ENCODE measurements at regions not wholly inside any gene's neighbourhood (a gene's known extent, or its start where the extent isn't known, plus 50 kb on each side); places are given as distances from the start of the nearest gene placed in this dataset.
"Not testable (repeated sequence)": the region's sequence is repeated elsewhere in the genome, so short reads cannot be mapped to it uniquely, and the experiment has no call there.

DNA sequence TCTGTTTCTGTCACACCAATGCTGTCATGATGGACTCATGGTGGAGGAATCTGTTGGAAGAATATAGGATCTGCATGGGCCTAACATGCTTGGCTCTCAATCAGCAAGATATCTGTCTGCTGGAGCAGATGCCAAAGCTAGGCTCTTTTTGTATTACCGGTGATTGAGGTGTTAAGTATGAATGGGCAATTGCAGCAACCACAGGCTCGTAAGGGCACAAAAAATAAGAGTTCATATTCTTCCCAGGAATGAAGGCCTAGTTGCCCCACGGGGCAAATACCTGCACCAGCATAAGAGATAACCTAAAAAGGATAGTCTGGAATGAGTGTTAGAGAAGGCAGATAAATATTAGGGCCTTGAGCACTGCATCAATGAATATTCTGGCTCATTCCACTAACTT lies 679.5 kb upstream of the COX7C start:
- TF ChIP-seq, protein P1, sequence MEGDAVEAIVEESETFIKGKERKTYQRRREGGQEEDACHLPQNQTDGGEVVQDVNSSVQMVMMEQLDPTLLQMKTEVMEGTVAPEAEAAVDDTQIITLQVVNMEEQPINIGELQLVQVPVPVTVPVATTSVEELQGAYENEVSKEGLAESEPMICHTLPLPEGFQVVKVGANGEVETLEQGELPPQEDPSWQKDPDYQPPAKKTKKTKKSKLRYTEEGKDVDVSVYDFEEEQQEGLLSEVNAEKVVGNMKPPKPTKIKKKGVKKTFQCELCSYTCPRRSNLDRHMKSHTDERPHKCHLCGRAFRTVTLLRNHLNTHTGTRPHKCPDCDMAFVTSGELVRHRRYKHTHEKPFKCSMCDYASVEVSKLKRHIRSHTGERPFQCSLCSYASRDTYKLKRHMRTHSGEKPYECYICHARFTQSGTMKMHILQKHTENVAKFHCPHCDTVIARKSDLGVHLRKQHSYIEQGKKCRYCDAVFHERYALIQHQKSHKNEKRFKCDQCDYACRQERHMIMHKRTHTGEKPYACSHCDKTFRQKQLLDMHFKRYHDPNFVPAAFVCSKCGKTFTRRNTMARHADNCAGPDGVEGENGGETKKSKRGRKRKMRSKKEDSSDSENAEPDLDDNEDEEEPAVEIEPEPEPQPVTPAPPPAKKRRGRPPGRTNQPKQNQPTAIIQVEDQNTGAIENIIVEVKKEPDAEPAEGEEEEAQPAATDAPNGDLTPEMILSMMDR (IDR thresholded peaks at IDR 0.05; ENCODE audit: borderline replicate concordance, control extremely low read depth, extremely low read depth, insufficient read depth, missing control alignments) = no peak
- in situ Hi-C loops (cut with MboI; ENCODE audit: low sequenced_read_pairs, unreplicated experiment) = no loop called here
- DNase-seq (ENCODE audit: low spot score) = no peak

DNA sequence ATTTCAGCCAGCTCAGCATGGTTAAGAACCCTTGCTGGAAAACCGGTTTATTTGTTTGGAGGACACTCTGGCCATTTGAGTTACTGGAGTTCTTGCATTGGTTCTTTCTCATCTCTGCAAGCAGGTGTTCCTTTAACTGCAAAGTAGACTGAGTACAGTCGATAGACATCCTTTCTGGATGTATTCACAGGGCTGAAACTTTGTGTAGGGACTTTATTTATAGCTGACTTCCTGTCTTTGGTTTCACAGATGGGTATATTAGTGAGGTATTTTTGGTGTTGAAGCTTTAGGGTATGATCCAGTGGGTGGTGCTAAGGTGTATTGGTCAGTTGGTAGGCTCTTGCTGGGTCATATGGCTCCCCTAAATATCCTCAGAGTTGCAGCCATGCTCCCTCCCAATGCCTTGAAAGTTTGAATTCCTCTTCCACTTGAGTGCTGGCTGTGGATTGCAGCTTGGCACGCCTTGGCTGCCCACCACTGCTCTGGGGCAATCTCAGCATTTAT lies 666.0 kb upstream of the COX7C start:
- TF ChIP-seq, protein P1 (IDR thresholded peaks at IDR 0.05; ENCODE audit: borderline replicate concordance, control extremely low read depth, extremely low read depth, insufficient read depth, missing control alignments) = no peak
- in situ Hi-C loops (cut with MboI; ENCODE audit: low sequenced_read_pairs, unreplicated experiment) = no loop called here
- DNase-seq (ENCODE audit: low spot score) = no peak

DNA sequence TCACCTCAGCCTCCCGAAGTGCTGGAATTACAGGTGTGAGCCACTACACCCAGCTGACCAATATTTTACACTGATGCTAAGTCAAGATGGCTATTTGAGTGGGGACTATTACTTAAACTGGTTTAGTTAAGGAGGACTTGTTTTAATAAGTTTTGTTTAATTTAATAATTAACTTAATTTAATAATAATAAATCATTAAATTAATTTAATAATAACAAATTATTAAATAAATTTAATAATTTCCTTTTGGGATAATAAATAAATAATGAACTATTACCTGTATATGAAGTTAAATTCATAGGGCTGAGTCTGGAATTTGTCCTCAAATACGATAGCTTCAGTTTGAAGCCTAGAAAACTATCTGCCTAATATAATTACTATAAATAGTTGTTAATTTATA lies 665.1 kb upstream of the COX7C start:
- TF ChIP-seq, protein P1 (IDR thresholded peaks at IDR 0.05; ENCODE audit: borderline replicate concordance, control extremely low read depth, extremely low read depth, insufficient read depth, missing control alignments) = no peak
- in situ Hi-C loops (cut with MboI; ENCODE audit: low sequenced_read_pairs, unreplicated experiment) = no loop called here
- DNase-seq (ENCODE audit: low spot score) = no peak

DNA sequence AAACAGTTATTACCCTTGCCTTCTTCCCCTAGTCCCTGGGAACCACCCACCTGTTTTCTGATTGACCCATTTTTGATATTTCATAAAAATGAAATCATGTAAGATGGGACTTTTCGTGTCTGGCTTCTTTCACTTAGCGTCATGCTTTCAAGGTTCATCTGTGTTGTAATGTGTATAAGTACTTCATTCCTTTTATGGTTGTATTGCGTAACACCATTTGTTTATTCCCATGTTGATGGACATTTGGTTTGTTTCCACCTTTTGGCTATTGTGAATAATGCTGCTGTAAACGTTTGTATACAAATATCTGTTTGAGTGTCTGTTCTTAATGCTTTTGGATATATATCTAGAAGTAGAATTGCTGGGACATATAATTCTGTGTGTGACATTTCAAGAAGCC lies 650.1 kb upstream of the COX7C start:
- in situ Hi-C loops (cut with MboI; ENCODE audit: low sequenced_read_pairs, unreplicated experiment) = no loop called here
- TF ChIP-seq, protein P1 (IDR thresholded peaks at IDR 0.05; ENCODE audit: borderline replicate concordance, control extremely low read depth, extremely low read depth, insufficient read depth, missing control alignments) = no peak
- DNase-seq (ENCODE audit: low spot score) = no peak

DNA sequence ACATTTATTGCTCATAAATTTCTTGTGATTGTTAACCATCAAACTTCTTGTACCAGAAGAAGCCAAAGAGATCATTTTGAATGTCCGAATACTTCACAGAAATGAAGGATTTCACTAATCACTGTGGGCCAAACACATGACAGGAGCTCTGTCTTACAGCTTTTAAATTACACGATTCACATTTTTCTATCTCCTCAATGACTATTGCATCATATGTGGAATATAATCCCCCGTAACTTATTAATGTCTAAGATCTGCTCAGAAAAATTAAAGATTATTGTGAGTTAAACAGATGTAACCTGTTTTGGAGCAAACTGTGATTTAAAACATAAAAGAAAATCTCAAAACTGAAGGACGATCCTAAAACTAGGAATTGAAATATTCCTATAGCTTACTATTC lies 645.2 kb upstream of the COX7C start:
- in situ Hi-C loops (cut with MboI; ENCODE audit: low sequenced_read_pairs, unreplicated experiment) = no loop called here
- DNase-seq (ENCODE audit: low spot score) = no peak
- TF ChIP-seq, protein P1 (IDR thresholded peaks at IDR 0.05; ENCODE audit: borderline replicate concordance, control extremely low read depth, extremely low read depth, insufficient read depth, missing control alignments) = no peak

DNA sequence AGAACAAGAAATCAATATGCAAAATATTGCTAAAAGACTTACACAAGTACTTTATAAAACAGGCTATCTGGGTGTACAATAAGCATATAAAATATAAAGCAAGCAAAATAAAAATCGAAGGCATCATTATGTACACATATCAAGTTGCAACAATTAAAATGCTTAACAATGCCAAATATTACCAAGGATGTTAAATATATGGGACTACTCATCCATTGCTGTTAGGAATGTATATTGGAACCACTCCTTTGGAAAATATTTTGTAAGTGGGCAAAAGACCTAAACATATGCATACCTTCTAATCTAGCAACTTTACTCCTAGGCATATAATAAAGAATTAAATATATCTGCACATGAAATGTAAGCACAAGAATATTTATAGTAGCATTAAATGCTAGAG lies 632.6 kb upstream of the COX7C start:
- no peak for DNase-seq (ENCODE audit: low spot score)
- TF ChIP-seq, protein P1 (IDR thresholded peaks at IDR 0.05; ENCODE audit: borderline replicate concordance, control extremely low read depth, extremely low read depth, insufficient read depth, missing control alignments) = no peak

DNA sequence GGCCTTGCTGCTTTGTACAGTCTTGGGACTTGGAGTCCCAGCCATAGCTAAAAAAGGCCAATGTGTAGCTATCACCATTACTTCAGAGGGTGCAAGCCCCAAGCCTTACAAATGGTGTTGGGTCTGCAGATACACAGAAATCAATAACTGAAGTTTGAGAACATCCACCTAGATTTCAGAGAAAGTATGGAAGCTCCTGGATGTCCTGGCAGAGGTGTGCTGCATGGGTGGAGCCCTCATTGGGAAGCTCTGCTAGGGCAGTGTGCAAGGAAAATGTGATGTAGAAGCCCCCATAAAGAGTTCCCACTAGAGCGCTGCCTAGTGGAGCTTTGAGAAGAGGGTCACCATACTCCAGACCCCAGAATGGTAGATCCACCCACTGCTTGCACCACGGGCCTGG lies 626.7 kb upstream of the COX7C start:
- in situ Hi-C loops (cut with MboI; ENCODE audit: low sequenced_read_pairs, unreplicated experiment) = no loop called here
- TF ChIP-seq, protein P1 (IDR thresholded peaks at IDR 0.05; ENCODE audit: borderline replicate concordance, control extremely low read depth, extremely low read depth, insufficient read depth, missing control alignments) = no peak
- no peak for DNase-seq (ENCODE audit: low spot score)

More for the DNA sequence above, 632.6 kb upstream of the COX7C start:
- in situ Hi-C loops (cut with MboI; ENCODE audit: low sequenced_read_pairs, unreplicated experiment) = no loop called here

DNA sequence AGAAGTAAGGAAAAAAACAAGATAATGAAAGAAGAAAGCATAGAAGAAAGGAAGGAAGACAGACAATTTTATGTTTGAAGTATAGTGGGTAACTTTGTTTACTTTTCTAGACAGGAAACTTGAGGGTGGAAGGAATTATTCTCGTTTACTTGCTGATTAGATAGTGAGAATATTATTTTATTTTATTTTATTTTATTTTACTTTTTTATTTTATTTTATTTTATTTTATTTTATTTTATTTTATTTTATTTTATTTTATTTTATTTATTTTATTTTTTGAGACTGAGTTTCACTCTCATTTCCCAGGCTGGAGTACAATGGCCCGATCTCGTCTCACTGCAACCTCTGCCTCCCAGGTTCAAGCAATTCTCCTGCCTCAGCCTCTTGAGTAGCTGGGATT lies 623.1 kb upstream of the COX7C start:
- in situ Hi-C loops (cut with MboI; ENCODE audit: low sequenced_read_pairs, unreplicated experiment); DNase-seq (ENCODE audit: low spot score): not testable (repeated sequence)
